GM21360 (cell line): ENCODE measurements at regions not wholly inside any gene's neighbourhood (a gene's known extent, or its start where the extent isn't known, plus 50 kb on each side); places are given as distances from the start of the nearest gene placed in this dataset.
"Not testable (repeated sequence)": the region's sequence is repeated elsewhere in the genome, so short reads cannot be mapped to it uniquely, and the experiment has no call there.

Source experiments
- ATAC-seq: cut with Tn5 transposase; IDR thresholded peaks from one replicate; pipeline ENCODE4 v1.9.1; 2021; ENCODE audit warnings: mild to moderate bottlenecking, moderate library complexity; ENCODE audit not compliant: unreplicated experiment

GRCh38 chr1:60688221-60688620, 394.1 kb upstream of the NFIA start:
- not testable (repeated sequence) for ATAC-seq

- no peak for ATAC-seq
These were observed 401.1 kb upstream of the NFIA start for GRCh38 chr1:60681095-60681860.

- ATAC-seq, result no peak
These were observed 402.6 kb upstream of the NFIA start for GRCh38 chr1:60679524-60680375.

GRCh38 chr1:60678802-60679201, 403.6 kb upstream of the NFIA start:
- ATAC-seq, result no peak

- no peak for ATAC-seq
These were observed 404.0 kb upstream of the NFIA start for GRCh38 chr1:60678391-60678790.

GRCh38 chr1:60672449-60672848, 409.9 kb upstream of the NFIA start:
- ATAC-seq, result no peak

GRCh38 chr1:60670302-60670701, 412.1 kb upstream of the NFIA start:
- ATAC-seq, result no peak

- ATAC-seq, result no peak
These were observed 413.8 kb upstream of the NFIA start for GRCh38 chr1:60668585-60668984.

GRCh38 chr1:60665311-60665710, 417.1 kb upstream of the NFIA start:
- no peak for ATAC-seq

- ATAC-seq, result no peak
These were observed 418.2 kb upstream of the NFIA start for GRCh38 chr1:60664086-60664625.

- ATAC-seq, result no peak
These were observed 419.8 kb upstream of the NFIA start for GRCh38 chr1:60662486-60663044.

GRCh38 chr1:60657926-60658325, 424.4 kb upstream of the NFIA start:
- no peak for ATAC-seq

- ATAC-seq, result no peak
These were observed 426.5 kb upstream of the NFIA start for GRCh38 chr1:60655679-60656355.

GRCh38 chr1:60640033-60640551, 442.3 kb upstream of the NFIA start:
- not testable (repeated sequence) for ATAC-seq

GRCh38 chr1:60639287-60639686, 443.1 kb upstream of the NFIA start:
- ATAC-seq, result no peak

- no peak for ATAC-seq
These were observed 444.7 kb upstream of the NFIA start for GRCh38 chr1:60637651-60638050.

GRCh38 chr1:60636946-60637345, 445.4 kb upstream of the NFIA start:
- no peak for ATAC-seq

GRCh38 chr1:60634106-60634505, 448.3 kb upstream of the NFIA start:
- ATAC-seq, result no peak

- ATAC-seq, result no peak
These were observed 459.9 kb upstream of the NFIA start for GRCh38 chr1:60622486-60622885.

- ATAC-seq, result no peak
These were observed 461.0 kb upstream of the NFIA start for GRCh38 chr1:60621368-60621851.

- ATAC-seq, result no peak
These were observed 462.3 kb upstream of the NFIA start for GRCh38 chr1:60620087-60620486.
